ENCODE measurements at regions not wholly inside any gene's neighbourhood (a gene's known extent, or its start where the extent isn't known, plus 50 kb on each side); places are given as distances from the start of the nearest gene placed in this dataset.

DNA sequence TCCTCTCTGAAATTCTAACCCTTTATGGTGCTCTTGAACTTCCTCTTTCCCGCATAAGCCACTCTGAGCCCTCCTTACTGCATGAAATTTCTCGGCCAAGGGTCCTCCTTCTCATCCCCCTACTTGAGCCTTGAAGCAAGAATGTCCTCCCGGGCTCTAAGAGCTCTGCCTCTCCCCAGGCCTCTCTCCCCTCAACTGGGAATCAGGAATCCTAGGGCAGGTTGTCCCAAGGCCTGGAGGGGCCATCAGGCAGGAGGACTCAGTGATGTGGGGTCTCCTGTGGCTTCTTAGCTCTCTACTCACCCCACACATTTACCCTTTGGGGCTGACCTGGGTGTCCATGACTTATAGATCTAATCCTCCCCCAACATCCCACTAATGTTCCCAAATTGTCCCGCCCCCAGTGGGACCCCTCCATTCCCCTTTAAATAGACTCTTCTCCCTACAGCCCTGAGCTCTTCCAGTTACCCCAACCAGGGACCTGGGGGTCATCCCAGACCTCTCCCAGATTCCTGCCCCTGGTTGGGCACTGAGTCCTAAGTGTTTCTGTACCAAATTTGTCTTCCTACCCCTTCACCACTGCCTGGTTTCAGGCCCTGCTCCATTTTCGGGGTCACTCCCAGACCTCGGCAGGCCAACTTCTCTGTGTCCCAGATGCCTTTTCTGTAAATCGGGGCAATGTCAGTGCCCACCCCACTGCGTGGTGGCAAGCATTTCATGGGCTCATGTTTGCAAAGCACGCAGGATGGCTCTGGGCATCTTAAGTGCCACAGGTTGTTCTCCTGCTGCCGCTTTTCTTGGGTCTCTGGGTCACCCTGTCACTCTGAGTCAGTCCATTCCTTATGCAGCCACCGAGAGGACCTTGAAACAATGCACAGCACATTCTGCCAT lies 171.2 kb downstream of the ASB1 start:
- Histone ChIP-seq H3K9ac (ENCODE audit: low read depth in 1 of 2, low read length in 2 of 2) (no peak overlapping the region), H3K4me3 (ENCODE audit: low read depth in 1 of 3, low read length in 3 of 3) (no peak overlapping the region), H3K4me1 (ENCODE audit: control insufficient read depth in 4 of 4, insufficient read depth in 4 of 4, low read length in 3 of 4) (no peaks in the 10 kb centered on the region), H3K27me3 (ENCODE audit: control insufficient read depth in 4 of 4, insufficient read depth in 4 of 4, low read length in 3 of 4) (no peaks in the 10 kb centered on the region), H3K36me3 (ENCODE audit: control insufficient read depth in 4 of 4, insufficient read depth in 3 of 4, low read depth in 1 of 4, low read length in 3 of 4) (no peaks in the 10 kb centered on the region), H3K9me3 (ENCODE audit: control insufficient read depth in 4 of 4, low read length in 3 of 4) (no peaks in the 10 kb centered on the region), H3K27ac (ENCODE audit: low read depth in 1 of 2, low read length in 2 of 2) (no peak overlapping the region)
- 84% methylated on average over 11 of the region's 11 CpGs for WGBS
- DNase-seq (ENCODE audit: low spot score): no peak
- no peak for TF ChIP-seq HNF4G (IDR thresholded peaks at IDR 0.05)
- TF ChIP-seq, protein P1, sequence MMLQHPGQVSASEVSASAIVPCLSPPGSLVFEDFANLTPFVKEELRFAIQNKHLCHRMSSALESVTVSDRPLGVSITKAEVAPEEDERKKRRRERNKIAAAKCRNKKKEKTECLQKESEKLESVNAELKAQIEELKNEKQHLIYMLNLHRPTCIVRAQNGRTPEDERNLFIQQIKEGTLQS (IDR thresholded peaks at IDR 0.05): no peak
- no peak for TF ChIP-seq NR2F2 (IDR thresholded peaks at IDR 0.05)
- no peak for TF ChIP-seq TAF1 (conservative IDR thresholded peaks at IDR 0.05)
- no peak for TF ChIP-seq RXRA (IDR thresholded peaks at IDR 0.05)
- no peak for TF ChIP-seq FOXA1 (IDR thresholded peaks at IDR 0.05)
- TF ChIP-seq HNF4A (conservative IDR thresholded peaks at IDR 0.05): no peak
- TF ChIP-seq RAD21 (IDR thresholded peaks at IDR 0.05): no peak
- no peak for TF ChIP-seq GABPA (IDR thresholded peaks at IDR 0.05 in 1 of 2, conservative IDR thresholded peaks at IDR 0.05 in 1 of 2)
- TF ChIP-seq, protein P2, sequence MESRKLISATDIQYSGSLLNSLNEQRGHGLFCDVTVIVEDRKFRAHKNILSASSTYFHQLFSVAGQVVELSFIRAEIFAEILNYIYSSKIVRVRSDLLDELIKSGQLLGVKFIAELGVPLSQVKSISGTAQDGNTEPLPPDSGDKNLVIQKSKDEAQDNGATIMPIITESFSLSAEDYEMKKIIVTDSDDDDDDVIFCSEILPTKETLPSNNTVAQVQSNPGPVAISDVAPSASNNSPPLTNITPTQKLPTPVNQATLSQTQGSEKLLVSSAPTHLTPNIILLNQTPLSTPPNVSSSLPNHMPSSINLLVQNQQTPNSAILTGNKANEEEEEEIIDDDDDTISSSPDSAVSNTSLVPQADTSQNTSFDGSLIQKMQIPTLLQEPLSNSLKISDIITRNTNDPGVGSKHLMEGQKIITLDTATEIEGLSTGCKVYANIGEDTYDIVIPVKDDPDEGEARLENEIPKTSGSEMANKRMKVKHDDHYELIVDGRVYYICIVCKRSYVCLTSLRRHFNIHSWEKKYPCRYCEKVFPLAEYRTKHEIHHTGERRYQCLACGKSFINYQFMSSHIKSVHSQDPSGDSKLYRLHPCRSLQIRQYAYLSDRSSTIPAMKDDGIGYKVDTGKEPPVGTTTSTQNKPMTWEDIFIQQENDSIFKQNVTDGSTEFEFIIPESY (IDR thresholded peaks at IDR 0.05): no peak
- TF ChIP-seq JUND (IDR thresholded peaks at IDR 0.05): no peak
- TF ChIP-seq YY1 (IDR thresholded peaks at IDR 0.05): no peak
- TF ChIP-seq, protein P3, sequence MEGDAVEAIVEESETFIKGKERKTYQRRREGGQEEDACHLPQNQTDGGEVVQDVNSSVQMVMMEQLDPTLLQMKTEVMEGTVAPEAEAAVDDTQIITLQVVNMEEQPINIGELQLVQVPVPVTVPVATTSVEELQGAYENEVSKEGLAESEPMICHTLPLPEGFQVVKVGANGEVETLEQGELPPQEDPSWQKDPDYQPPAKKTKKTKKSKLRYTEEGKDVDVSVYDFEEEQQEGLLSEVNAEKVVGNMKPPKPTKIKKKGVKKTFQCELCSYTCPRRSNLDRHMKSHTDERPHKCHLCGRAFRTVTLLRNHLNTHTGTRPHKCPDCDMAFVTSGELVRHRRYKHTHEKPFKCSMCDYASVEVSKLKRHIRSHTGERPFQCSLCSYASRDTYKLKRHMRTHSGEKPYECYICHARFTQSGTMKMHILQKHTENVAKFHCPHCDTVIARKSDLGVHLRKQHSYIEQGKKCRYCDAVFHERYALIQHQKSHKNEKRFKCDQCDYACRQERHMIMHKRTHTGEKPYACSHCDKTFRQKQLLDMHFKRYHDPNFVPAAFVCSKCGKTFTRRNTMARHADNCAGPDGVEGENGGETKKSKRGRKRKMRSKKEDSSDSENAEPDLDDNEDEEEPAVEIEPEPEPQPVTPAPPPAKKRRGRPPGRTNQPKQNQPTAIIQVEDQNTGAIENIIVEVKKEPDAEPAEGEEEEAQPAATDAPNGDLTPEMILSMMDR (IDR thresholded peaks at IDR 0.05; ENCODE audit: low read depth, low read length, missing input control): no peak
- TF ChIP-seq, protein P4, sequence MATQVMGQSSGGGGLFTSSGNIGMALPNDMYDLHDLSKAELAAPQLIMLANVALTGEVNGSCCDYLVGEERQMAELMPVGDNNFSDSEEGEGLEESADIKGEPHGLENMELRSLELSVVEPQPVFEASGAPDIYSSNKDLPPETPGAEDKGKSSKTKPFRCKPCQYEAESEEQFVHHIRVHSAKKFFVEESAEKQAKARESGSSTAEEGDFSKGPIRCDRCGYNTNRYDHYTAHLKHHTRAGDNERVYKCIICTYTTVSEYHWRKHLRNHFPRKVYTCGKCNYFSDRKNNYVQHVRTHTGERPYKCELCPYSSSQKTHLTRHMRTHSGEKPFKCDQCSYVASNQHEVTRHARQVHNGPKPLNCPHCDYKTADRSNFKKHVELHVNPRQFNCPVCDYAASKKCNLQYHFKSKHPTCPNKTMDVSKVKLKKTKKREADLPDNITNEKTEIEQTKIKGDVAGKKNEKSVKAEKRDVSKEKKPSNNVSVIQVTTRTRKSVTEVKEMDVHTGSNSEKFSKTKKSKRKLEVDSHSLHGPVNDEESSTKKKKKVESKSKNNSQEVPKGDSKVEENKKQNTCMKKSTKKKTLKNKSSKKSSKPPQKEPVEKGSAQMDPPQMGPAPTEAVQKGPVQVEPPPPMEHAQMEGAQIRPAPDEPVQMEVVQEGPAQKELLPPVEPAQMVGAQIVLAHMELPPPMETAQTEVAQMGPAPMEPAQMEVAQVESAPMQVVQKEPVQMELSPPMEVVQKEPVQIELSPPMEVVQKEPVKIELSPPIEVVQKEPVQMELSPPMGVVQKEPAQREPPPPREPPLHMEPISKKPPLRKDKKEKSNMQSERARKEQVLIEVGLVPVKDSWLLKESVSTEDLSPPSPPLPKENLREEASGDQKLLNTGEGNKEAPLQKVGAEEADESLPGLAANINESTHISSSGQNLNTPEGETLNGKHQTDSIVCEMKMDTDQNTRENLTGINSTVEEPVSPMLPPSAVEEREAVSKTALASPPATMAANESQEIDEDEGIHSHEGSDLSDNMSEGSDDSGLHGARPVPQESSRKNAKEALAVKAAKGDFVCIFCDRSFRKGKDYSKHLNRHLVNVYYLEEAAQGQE (IDR thresholded peaks at IDR 0.05): no peak
- TF ChIP-seq SP1 (IDR thresholded peaks at IDR 0.05): no peak
- TF ChIP-seq, protein P5, sequence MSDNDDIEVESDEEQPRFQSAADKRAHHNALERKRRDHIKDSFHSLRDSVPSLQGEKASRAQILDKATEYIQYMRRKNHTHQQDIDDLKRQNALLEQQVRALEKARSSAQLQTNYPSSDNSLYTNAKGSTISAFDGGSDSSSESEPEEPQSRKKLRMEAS (IDR thresholded peaks at IDR 0.05): no peak
- TF ChIP-seq EGR1 (IDR thresholded peaks at IDR 0.05; ENCODE audit: low read depth in 2 of 2): no peak
